ENCODE measurements at regions not wholly inside any gene's neighbourhood (a gene's known extent, or its start where the extent isn't known, plus 50 kb on each side); places are given as distances from the start of the nearest gene placed in this dataset.

DNA sequence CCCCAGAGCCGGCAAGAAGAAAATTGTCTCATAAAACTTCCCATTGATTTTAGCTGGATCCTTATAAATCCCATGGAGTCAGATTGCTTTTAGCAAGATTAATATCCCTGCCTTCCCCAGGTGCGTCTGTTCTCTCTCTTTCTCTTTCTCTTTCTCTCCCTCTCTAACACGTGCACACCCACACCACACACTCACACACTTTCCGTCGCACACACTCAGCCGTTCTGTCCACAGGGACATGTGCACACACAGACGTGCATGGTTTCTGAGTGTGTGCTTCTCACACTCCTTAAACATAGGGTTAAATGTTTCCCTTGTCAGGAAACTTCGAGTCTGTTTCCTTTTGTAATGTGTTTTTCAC, 98.7 kb upstream of the NFIA start:
- TF ChIP-seq, protein P1, sequence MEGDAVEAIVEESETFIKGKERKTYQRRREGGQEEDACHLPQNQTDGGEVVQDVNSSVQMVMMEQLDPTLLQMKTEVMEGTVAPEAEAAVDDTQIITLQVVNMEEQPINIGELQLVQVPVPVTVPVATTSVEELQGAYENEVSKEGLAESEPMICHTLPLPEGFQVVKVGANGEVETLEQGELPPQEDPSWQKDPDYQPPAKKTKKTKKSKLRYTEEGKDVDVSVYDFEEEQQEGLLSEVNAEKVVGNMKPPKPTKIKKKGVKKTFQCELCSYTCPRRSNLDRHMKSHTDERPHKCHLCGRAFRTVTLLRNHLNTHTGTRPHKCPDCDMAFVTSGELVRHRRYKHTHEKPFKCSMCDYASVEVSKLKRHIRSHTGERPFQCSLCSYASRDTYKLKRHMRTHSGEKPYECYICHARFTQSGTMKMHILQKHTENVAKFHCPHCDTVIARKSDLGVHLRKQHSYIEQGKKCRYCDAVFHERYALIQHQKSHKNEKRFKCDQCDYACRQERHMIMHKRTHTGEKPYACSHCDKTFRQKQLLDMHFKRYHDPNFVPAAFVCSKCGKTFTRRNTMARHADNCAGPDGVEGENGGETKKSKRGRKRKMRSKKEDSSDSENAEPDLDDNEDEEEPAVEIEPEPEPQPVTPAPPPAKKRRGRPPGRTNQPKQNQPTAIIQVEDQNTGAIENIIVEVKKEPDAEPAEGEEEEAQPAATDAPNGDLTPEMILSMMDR (IDR thresholded peaks at IDR 0.05) = no peak
- TF ChIP-seq POLR2A (IDR thresholded peaks at IDR 0.05) = no peak

All from thyroid gland (tissue), 4 donors.